HEK293 (cell line): ENCODE measurements at regions not wholly inside any gene's neighbourhood (a gene's known extent, or its start where the extent isn't known, plus 50 kb on each side); places are given as distances from the start of the nearest gene placed in this dataset.

Source experiments
- CTCF ChIA-PET: fragments of 350-600 bp; formaldehyde crosslinking; extraction: SDS; loops from one replicate; lab custom pipeline; 2021; ENCODE audit warnings: antibody characterized with exemption; lab: Yijun Ruan, JAX
- POLR2A ChIA-PET: fragments of 300-600 bp; formaldehyde crosslinking; extraction: SDS; loops from one replicate; lab custom pipeline; 2020; ENCODE audit warnings: antibody characterized with exemption, inconsistent platforms; lab: Yijun Ruan, JAX
- H3K27ac ChIP-seq: fragments of 200-500 bp; sonication (Bioruptor generic); 2 replicates; pipeline ENCODE4 v1.5.1; 2014; ENCODE audit warnings: low read depth, low read length, control low read depth, inconsistent platforms; ENCODE audit errors: extremely low read depth
- H3K36me3 ChIP-seq, 2 experiments: fragments of 200-500 bp in 1 of 2; sonication (Bioruptor generic) in 1 of 2; 1 replicate in 1 of 2; 2 replicates in 1 of 2; pipeline ENCODE4 v1.5.1; 2014 to 2017; ENCODE audit warnings: inconsistent platforms in 2 of 2, low read length in 2 of 2; ENCODE audit not compliant: control insufficient read depth in 2 of 2, insufficient read depth in 1 of 2
- H3K4me1 ChIP-seq: fragments of 200-500 bp; sonication (Bioruptor generic); 2 replicates; pipeline ENCODE4 v1.5.1; 2014; ENCODE audit warnings: mild to moderate bottlenecking, low read length, inconsistent platforms; ENCODE audit not compliant: control insufficient read depth, insufficient read depth
- H3K4me3 ChIP-seq: 2 replicates; pipeline ENCODE4 v1.5.1; 2011; ENCODE audit warnings: low read depth, mild to moderate bottlenecking, control low read depth, low read length, moderate library complexity
- H3K9me3 ChIP-seq: fragments of 200-500 bp; sonication (Bioruptor generic); 2 replicates; pipeline ENCODE4 v1.5.1; 2014; ENCODE audit warnings: low read depth, low read length, inconsistent platforms; ENCODE audit not compliant: control insufficient read depth, insufficient read depth
- GLIS2 ChIP-seq: fragments of 450-650 bp; formaldehyde crosslinking; IDR thresholded peaks from 2 replicates; pipeline ENCODE4 v1.5.1; 2016; ENCODE audit warnings: missing biosample characterization, missing genetic modification characterization
- MEIS1 ChIP-seq: sonication (generic); formaldehyde crosslinking; IDR thresholded peaks from 2 replicates; pipeline ENCODE4 v1.8.1; 2022; ENCODE audit warnings: missing genetic modification reagents, mild to moderate bottlenecking, borderline replicate concordance
- OSR2 ChIP-seq: fragments of 450-650 bp; formaldehyde crosslinking; IDR thresholded peaks from 2 replicates; pipeline ENCODE4 v1.5.1; 2016; ENCODE audit warnings: missing biosample characterization, missing genetic modification characterization
- ZBTB10 ChIP-seq: fragments of 450-650 bp; formaldehyde crosslinking; IDR thresholded peaks from 2 replicates; pipeline ENCODE4 v1.5.1; 2016; ENCODE audit warnings: missing biosample characterization, missing genetic modification characterization
- ZBTB11 ChIP-seq: fragments of 450-650 bp; formaldehyde crosslinking; conservative IDR thresholded peaks from 2 replicates; pipeline ENCODE4 v1.5.1; 2016; ENCODE audit warnings: low read depth, missing biosample characterization, missing genetic modification characterization
- ZBTB17 ChIP-seq: fragments of 450-650 bp; formaldehyde crosslinking; IDR thresholded peaks from 2 replicates; pipeline ENCODE4 v1.5.1; 2016; ENCODE audit warnings: missing biosample characterization, missing genetic modification characterization
- ZBTB7A ChIP-seq: fragments of 450-650 bp; formaldehyde crosslinking; IDR thresholded peaks from 2 replicates; pipeline ENCODE4 v1.5.1; 2016; ENCODE audit warnings: low read depth, missing biosample characterization, missing genetic modification characterization
- ZEB2 ChIP-seq: fragments of 450-650 bp; formaldehyde crosslinking; IDR thresholded peaks from 2 replicates; pipeline ENCODE4 v1.5.1; 2016; ENCODE audit warnings: missing biosample characterization, missing genetic modification characterization
- ZFP41 ChIP-seq: fragments of 450-650 bp; formaldehyde crosslinking; IDR thresholded peaks from 2 replicates; pipeline ENCODE4 v1.5.1; 2016; ENCODE audit warnings: missing biosample characterization, missing genetic modification characterization, borderline replicate concordance
- ZNF133 ChIP-seq: fragments of 450-650 bp; formaldehyde crosslinking; IDR thresholded peaks from 2 replicates; pipeline ENCODE4 v1.5.1; 2016; ENCODE audit warnings: missing biosample characterization, missing genetic modification characterization
- ZNF280C ChIP-seq: fragments of 450-650 bp; formaldehyde crosslinking; IDR thresholded peaks from 2 replicates; pipeline ENCODE4 v1.5.1; 2016; ENCODE audit warnings: missing biosample characterization, missing genetic modification characterization
- ZNF311 ChIP-seq: fragments of 450-650 bp; formaldehyde crosslinking; IDR thresholded peaks from 2 replicates; pipeline ENCODE4 v1.5.1; 2017; ENCODE audit warnings: missing biosample characterization, missing genetic modification characterization, borderline replicate concordance
- ZNF513 ChIP-seq: fragments of 450-650 bp; IDR thresholded peaks from 2 replicates; pipeline ENCODE4 v1.5.1; 2018; ENCODE audit warnings: missing biosample characterization, missing genetic modification characterization
- ZNF560 ChIP-seq: fragments of 450-650 bp; formaldehyde crosslinking; IDR thresholded peaks from 2 replicates; pipeline ENCODE4 v1.5.1; 2017; ENCODE audit warnings: missing biosample characterization, missing genetic modification characterization, borderline replicate concordance
- ZNF658 ChIP-seq: fragments of 450-650 bp; formaldehyde crosslinking; IDR thresholded peaks from 2 replicates; pipeline ENCODE4; 2016; ENCODE audit warnings: missing biosample characterization, missing genetic modification characterization
- ZNF664 ChIP-seq: fragments of 450-650 bp; formaldehyde crosslinking; IDR thresholded peaks from 2 replicates; pipeline ENCODE4 v1.5.1; 2016; ENCODE audit warnings: missing biosample characterization, missing genetic modification characterization
- ZNF670 ChIP-seq: fragments of 450-650 bp; formaldehyde crosslinking; IDR thresholded peaks from 2 replicates; pipeline ENCODE4 v1.5.1; 2016; ENCODE audit warnings: missing biosample characterization, missing genetic modification characterization, low read depth
- ZNF692 ChIP-seq: fragments of 450-650 bp; formaldehyde crosslinking; IDR thresholded peaks from 2 replicates; pipeline ENCODE4 v1.5.1; 2016; ENCODE audit warnings: missing biosample characterization, missing genetic modification characterization
- ZSCAN5A ChIP-seq: fragments of 450-650 bp; formaldehyde crosslinking; IDR thresholded peaks from 2 replicates; pipeline ENCODE4 v1.5.1; 2016; ENCODE audit warnings: missing biosample characterization, missing genetic modification characterization

GRCh38 chr17:53941231-53941630, 118.5 kb downstream of the KIF2B start (continued):
- TF ChIP-seq ZNF280C (no peak), ZBTB7A (tag by site-specific recombination) (no peak), ZNF692 (tag by site-specific recombination) (no peak), ZBTB17 (tag by site-specific recombination) (no peak)

- Histone ChIP-seq H3K9me3 (no peaks in the 10 kb centered on the region), H3K4me1 (no peaks in the 10 kb centered on the region), H3K4me3 (no peak overlapping the region), H3K27ac (no peak overlapping the region), H3K36me3 (no peaks in the 10 kb centered on the region)
- CTCF ChIA-PET = no interaction called here
- TF ChIP-seq ZNF513 (no peak), ZNF560 (tag by site-specific recombination) (no peak), ZNF664 (tag by site-specific recombination) (no peak), OSR2 (tag by site-specific recombination) (no peak), ZFP41 (tag by site-specific recombination) (no peak), GLIS2 (tag by site-specific recombination) (no peak), ZEB2 (tag by site-specific recombination) (no peak), MEIS1 (CRISPR knock-in tag) (no peak), ZBTB10 (no peak)
- POLR2A ChIA-PET = no interaction called here
Measured at GRCh38 chr17:53942436-53942835, 119.7 kb downstream of the KIF2B start.

- H3K36me3 ChIP-seq = no peaks in the 10 kb centered on the region
- H3K9me3 ChIP-seq = no peaks in the 10 kb centered on the region
- H3K4me3 ChIP-seq = no peak overlapping the region
- H3K4me1 ChIP-seq = no peaks in the 10 kb centered on the region
- POLR2A ChIA-PET = no interaction called here
- CTCF ChIA-PET = no interaction called here
- no peak overlapping the region for H3K27ac ChIP-seq
- TF ChIP-seq ZNF133 (tag by site-specific recombination) (no peak), ZNF670 (tag by site-specific recombination) (no peak), ZNF658 (no peak), ZSCAN5A (no peak), ZNF311 (tag by site-specific recombination) (no peak), ZBTB11 (tag by site-specific recombination) (no peak)
Measured at GRCh38 chr17:53942898-53943297, 120.2 kb downstream of the KIF2B start.
